Activated CD4-positive, alpha-beta T cell treated with anti-CD3 and anti-CD28 coated beads, Interleukin-2, Interleukin-4, amounts not matched to agents 100 ng/mL and 50 ng/mL, durations not matched to agents 16 hours and 8 hours (primary cell): ENCODE measurements at regions not wholly inside any gene's neighbourhood (a gene's known extent, or its start where the extent isn't known, plus 50 kb on each side); places are given as distances from the start of the nearest gene placed in this dataset.

Source experiments
- DNase-seq: peaks from one replicate; pipeline ENCODE4 v3.0.0-alpha.2; 2020; ENCODE audit warnings: low spot score

- DNase-seq = no peak
Measured at GRCh38 chr4:55175779-55176231, 50.4 kb upstream of the KDR start.

GRCh38 chr4:55176497-55176896 is 51.1 kb upstream of the KDR start:
- DNase-seq = no peak

- DNase-seq = no peak
Measured at GRCh38 chr4:55177461-55177860, 52.1 kb upstream of the KDR start.

GRCh38 chr4:55178226-55179005 is 53.0 kb upstream of the KDR start:
- no peak for DNase-seq

- DNase-seq = no peak
Measured at GRCh38 chr4:55181010-55182005, 55.9 kb upstream of the KDR start.

GRCh38 chr4:55183926-55184599 is 58.7 kb upstream of the KDR start:
- DNase-seq = no peak

GRCh38 chr4:55184600-55185523 is 59.5 kb upstream of the KDR start:
- DNase-seq = peak; percentile 30

GRCh38 chr4:55186123-55186522 is 60.7 kb upstream of the KDR start:
- DNase-seq = no peak

GRCh38 chr4:55186700-55187099 is 61.3 kb upstream of the KDR start:
- DNase-seq = no peak

GRCh38 chr4:55214172-55214571 is 88.8 kb upstream of the KDR start:
- no peak for DNase-seq

- no peak for DNase-seq
Measured at GRCh38 chr4:55215087-55215486, 89.7 kb upstream of the KDR start.

- DNase-seq = no peak
Measured at GRCh38 chr4:55216863-55217635, 91.7 kb upstream of the KDR start.

GRCh38 chr4:55218041-55218440 is 92.6 kb upstream of the KDR start:
- no peak for DNase-seq

GRCh38 chr4:55237839-55238238 is 108.2 kb upstream of the SRD5A3 start:
- no peak for DNase-seq

- no peak for DNase-seq
Measured at GRCh38 chr4:55238407-55238806, 107.6 kb upstream of the SRD5A3 start.

GRCh38 chr4:55241461-55241860 is 104.6 kb upstream of the SRD5A3 start:
- no peak for DNase-seq

GRCh38 chr4:55242506-55242905 is 103.5 kb upstream of the SRD5A3 start:
- DNase-seq = no peak

GRCh38 chr4:55247521-55247920 is 98.5 kb upstream of the SRD5A3 start:
- DNase-seq = no peak

- no peak for DNase-seq
Measured at GRCh38 chr4:55248756-55249155, 97.3 kb upstream of the SRD5A3 start.

- DNase-seq = no peak
Measured at GRCh38 chr4:55249476-55249875, 96.6 kb upstream of the SRD5A3 start.
